NCI-H774 (cell line): ENCODE measurements at regions not wholly inside any gene's neighbourhood (a gene's known extent, or its start where the extent isn't known, plus 50 kb on each side); places are given as distances from the start of the nearest gene placed in this dataset.

Experiments
- DNase-seq: peaks from one replicate; lab custom pipeline; 2025; lab: John Stamatoyannopoulos, UW

GRCh38 chr18:22253676-22254075 is 84.3 kb downstream of the GATA6 start:
- no peak for DNase-seq

DNA sequence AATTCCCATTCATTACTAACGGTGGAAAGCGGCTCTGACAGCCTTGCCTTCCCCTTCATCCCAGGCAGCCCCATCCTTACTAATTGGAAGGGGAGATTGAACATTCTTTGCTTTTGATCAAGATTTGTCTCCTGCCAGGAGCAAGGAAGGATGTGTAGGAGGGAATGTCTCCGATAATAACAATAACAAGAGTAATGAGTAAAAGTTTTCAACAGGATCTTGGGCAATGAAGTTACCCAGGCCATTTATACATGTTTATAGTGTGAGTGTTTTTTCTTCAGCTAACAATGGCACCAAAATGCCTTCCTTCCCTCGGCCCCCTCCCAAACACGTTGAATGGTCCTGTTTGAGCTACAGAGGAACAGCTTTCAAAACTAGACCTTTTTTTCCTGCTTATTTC is 83.8 kb downstream of the GATA6 start:
- DNase-seq = no peak
